IPS DF 4.7 (cell line): ENCODE measurements at regions not wholly inside any gene's neighbourhood (a gene's known extent, or its start where the extent isn't known, plus 50 kb on each side); places are given as distances from the start of the nearest gene placed in this dataset.
"Not testable (repeated sequence)": the region's sequence is repeated elsewhere in the genome, so short reads cannot be mapped to it uniquely, and the experiment has no call there.

Source experiments
- DNase-seq: peaks from one replicate; pipeline ENCODE4 v3.0.0-alpha.2; 2013; ENCODE audit warnings: low spot score; ENCODE audit errors: extremely low read depth

- no peak for DNase-seq
Measured at GRCh38 chr14:28577187-28577586, 189.4 kb upstream of the FOXG1 start.

- DNase-seq: no peak
Measured at GRCh38 chr14:28577711-28578131, 188.9 kb upstream of the FOXG1 start.

GRCh38 chr14:28584951-28585350 is 181.6 kb upstream of the FOXG1 start:
- no peak for DNase-seq

GRCh38 chr14:28589792-28590191 is 176.8 kb upstream of the FOXG1 start:
- DNase-seq: no peak

- DNase-seq: no peak
Measured at GRCh38 chr14:28596391-28596790, 170.2 kb upstream of the FOXG1 start.

GRCh38 chr14:28599191-28599590 is 167.4 kb upstream of the FOXG1 start:
- no peak for DNase-seq

- DNase-seq: no peak
Measured at GRCh38 chr14:28599605-28600004, 167.0 kb upstream of the FOXG1 start.

- DNase-seq: no peak
Measured at GRCh38 chr14:28603606-28604005, 163.0 kb upstream of the FOXG1 start.

GRCh38 chr14:28607661-28608060 is 158.9 kb upstream of the FOXG1 start:
- DNase-seq: no peak

GRCh38 chr14:28608443-28608842 is 158.1 kb upstream of the FOXG1 start:
- no peak for DNase-seq

GRCh38 chr14:28608851-28609828 is 157.4 kb upstream of the FOXG1 start:
- DNase-seq: peak; percentile 41

GRCh38 chr14:28612414-28612813 is 154.2 kb upstream of the FOXG1 start:
- no peak for DNase-seq

GRCh38 chr14:28613532-28613931 is 153.1 kb upstream of the FOXG1 start:
- no peak for DNase-seq

- no peak for DNase-seq
Measured at GRCh38 chr14:28626780-28627179, 139.8 kb upstream of the FOXG1 start.

- DNase-seq: no peak
Measured at GRCh38 chr14:28629328-28630004, 137.1 kb upstream of the FOXG1 start.

GRCh38 chr14:28630100-28630499 is 136.5 kb upstream of the FOXG1 start:
- DNase-seq: no peak

- no peak for DNase-seq
Measured at GRCh38 chr14:28635387-28635786, 131.2 kb upstream of the FOXG1 start.

- not testable (repeated sequence) for DNase-seq
Measured at GRCh38 chr14:28635816-28636215, 130.8 kb upstream of the FOXG1 start.

- DNase-seq: not testable (repeated sequence)
Measured at GRCh38 chr14:28641189-28641588, 125.4 kb upstream of the FOXG1 start.

GRCh38 chr14:28651148-28651547 is 115.4 kb upstream of the FOXG1 start:
- DNase-seq: no peak

GRCh38 chr14:28652782-28653181 is 113.8 kb upstream of the FOXG1 start:
- DNase-seq: no peak

GRCh38 chr14:28653521-28653920 is 113.1 kb upstream of the FOXG1 start:
- no peak for DNase-seq
